ENCODE measurements at regions not wholly inside any gene's neighbourhood (a gene's known extent, or its start where the extent isn't known, plus 50 kb on each side); places are given as distances from the start of the nearest gene placed in this dataset.

GRCh38 chr7:42726066-42726785 is 185.6 kb downstream of the C7orf25 start:
- TF ChIP-seq CTCF (IDR thresholded peaks at IDR 0.05; ENCODE audit: borderline replicate concordance, extremely low read depth, low read length, poor library complexity, severe bottlenecking) (no peak), EZH2 (IDR thresholded peaks at IDR 0.05; ENCODE audit: borderline replicate concordance, low read depth, low read length, severe bottlenecking) (no peak)

Data from DND-41 (cell line).